HL-60/S4 treated with retinoic acid at 250 ng/mL for 4 days and 3 days (cell line): ENCODE measurements at regions not wholly inside any gene's neighbourhood (a gene's known extent, or its start where the extent isn't known, plus 50 kb on each side); places are given as distances from the start of the nearest gene placed in this dataset.
"Not testable (repeated sequence)": the region's sequence is repeated elsewhere in the genome, so short reads cannot be mapped to it uniquely, and the experiment has no call there.

Experiments used
- in situ Hi-C: fragments of 300-500 bp; cut with MboI; formaldehyde crosslinking; loops from 2 replicates; pipeline ENCODE4 v1.7.0; 2022; ENCODE audit warnings: low sequenced_read_pairs

DNA sequence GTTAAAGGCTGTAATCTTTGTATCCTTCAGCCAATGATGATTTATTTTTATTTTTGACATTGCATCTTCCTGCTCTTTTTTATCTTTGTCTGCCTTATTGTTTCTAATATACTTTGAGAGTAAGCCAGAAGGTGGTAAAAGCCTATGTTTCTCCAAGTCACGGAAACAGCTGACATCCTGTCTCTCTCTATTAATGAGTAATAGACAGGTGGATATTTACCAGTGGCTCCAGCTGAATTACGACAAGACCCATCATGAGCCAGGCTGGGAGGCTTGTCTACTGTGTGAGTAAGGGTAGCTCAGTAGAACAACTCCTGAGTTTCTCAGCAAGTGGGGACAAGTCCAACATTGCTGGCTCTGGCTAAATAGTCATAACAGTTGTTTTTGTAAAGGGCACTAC lies 166.6 kb downstream of the NDFIP2 start:
- in situ Hi-C loops, result no loop called here

DNA sequence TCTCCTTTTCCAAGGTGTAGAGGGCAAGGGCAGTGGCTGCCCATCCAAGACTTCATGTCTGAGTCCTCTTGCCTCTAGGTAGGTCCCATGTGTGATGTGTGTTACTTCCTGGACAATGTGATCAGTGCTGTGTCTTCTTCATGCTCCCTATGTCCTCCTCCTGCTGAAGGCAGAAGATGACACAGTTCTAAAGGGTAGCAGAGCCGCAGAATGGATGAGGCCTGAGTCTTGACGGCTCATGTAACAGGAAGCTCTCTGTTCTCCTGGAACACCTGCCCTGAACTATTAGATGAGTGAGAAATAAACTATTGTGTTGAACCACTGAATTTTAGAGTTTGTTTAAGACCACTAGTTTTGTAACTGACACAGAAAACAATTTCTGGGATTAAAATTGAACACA lies 165.9 kb downstream of the NDFIP2 start:
- in situ Hi-C loops, result no loop called here

DNA sequence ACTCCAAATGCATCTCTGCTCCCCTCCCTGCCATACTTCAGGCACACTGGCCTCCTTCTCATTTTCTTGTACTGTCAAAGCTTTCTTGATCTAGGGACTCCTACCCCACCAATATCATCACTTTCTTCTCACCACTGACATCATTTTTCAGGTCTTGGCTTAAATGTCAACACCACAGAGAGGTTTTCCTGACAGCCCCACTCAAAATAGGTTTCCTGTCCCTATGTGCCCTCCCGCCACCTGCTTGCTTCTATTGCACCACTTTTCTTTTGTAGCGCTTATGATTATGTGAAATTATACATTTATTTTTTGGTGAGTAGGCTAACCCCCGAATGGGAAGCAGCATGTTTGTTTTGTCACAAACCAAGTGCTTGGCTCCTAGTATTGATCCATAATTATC lies 164.6 kb downstream of the NDFIP2 start:
- in situ Hi-C loops, result no loop called here

DNA sequence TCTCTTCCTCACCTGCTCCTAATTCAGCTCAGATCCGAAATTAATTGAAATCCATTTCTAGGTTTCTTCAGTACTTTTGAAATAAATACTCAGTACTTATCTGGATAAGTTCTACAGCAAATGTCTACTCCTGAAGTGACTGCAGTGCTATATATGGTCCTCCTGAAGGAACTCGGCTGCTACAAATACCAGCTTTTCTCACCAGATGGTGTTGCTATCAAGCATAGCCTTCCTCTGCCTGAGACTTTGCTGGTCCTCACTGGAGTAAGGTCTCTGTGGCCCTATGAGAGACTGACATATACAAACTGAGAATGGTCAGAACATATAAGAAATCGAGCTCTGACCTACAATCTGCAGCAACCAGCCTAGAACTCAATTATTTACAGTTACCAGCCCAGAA lies 161.6 kb downstream of the NDFIP2 start:
- in situ Hi-C loops, result no loop called here

DNA sequence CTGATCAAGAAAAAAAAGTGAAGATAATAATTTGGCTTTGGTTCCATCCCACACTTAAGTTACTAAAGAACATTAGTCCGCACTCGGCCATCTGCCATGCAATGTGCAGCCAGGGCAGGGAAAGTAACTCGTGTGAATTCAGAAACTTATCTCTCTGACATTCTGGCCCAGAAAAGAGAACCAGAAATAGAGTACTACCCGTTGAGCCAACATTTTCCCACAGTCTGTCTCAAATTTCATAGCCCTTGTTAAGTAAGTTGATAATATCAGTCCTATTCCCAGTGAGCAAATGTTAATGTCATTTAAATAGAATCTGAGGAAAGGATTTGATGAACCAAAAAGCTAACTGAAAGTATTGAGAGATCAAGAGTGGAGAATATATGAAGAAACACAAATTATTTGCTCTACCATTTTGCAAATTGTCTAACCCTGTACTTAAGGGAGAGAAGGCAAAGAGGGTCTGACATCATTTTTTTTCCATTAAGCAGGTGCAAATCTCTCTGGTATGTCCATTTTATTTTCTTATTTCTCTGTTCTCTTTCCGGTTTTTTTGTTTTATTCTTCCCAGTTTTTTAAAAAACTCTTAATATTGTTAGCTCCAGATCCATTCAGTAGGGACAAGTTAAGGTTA lies 156.3 kb downstream of the NDFIP2 start:
- in situ Hi-C loops, result no loop called here

DNA sequence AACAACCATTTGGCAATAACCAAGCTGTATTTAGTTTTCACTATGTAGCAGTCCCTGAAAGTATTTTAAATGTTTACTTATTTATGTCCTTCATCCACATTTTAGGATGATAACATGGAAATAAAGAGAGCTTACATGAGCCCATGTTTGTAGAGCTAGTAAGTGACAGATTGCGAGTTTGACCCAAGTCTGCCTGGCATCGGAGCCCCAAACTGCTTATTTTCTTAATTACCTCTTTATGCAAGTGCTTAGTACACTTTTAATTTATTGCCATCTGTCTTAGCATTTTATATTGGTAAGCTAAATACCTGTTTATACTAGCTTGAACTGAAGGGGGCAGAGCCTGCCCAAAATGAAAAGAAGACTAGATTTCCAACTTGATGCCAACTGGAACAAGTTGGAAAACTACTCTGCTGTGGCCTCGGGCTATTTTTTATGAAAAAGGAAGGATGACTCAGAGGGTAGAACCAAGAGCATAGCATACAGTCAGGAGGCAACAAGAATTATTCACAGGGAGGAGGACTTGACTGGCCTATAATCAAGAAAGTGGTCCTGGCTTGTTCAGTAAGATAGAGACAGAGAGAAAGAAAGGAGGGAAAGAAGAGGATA lies 150.2 kb downstream of the NDFIP2 start:
- in situ Hi-C loops, result no loop called here

DNA sequence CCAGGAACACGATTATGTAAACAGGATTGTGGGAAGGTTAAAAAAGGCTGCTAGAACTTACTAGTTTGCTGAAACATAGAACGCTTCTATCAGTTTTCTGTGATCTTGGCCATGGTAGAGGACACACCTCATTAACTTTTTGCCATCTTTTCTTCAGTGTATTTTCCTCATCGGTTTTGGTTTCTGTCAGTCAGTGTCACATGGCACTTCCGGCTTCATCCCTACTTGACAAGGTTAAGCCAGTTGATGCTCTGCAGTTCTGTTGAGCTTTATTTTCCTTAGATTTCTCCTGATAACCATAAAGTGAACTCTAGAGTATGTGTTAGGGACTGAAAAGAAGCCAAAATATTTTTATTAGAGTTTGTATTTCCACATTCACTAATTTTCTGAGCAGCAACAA lies 147.5 kb downstream of the NDFIP2 start:
- in situ Hi-C loops, result no loop called here

DNA sequence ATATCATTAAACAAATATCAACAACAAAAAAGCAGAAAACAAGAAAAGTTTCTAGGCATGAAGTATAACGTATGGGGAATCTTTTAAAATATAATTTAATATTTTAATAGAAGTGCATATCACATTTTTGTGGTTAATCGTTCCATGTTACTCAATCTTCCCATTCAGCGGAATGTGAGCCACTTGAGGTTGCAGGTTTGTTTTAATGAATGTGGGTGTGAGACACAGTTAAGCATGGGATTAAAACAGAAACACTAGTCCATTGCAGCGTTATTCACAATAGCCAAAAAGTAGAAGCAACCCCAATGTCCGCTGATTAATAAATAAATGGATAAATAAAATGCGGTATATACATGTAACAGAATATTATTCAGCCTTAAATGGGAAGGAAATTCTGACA lies 146.0 kb downstream of the NDFIP2 start:
- in situ Hi-C loops, result no loop called here

DNA sequence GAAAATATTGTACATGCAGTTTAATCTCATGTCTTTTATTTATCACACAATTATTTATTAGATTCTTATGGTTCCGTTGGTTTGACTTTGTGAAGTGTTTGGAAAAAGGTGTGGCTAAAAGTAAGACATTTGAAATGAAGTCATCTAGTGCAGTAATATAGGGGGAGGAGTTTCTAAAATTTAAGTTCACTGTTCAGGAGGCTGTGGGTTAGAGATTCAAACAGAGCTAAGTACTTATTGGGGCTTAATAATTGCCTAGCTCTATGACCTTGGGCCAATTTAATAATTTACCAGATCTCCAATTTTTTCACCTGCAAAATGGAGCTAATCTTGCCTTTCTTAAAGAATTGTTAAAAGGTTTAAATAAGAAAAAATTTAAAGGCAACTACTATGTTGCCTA lies 144.6 kb downstream of the NDFIP2 start:
- in situ Hi-C loops, result no loop called here

DNA sequence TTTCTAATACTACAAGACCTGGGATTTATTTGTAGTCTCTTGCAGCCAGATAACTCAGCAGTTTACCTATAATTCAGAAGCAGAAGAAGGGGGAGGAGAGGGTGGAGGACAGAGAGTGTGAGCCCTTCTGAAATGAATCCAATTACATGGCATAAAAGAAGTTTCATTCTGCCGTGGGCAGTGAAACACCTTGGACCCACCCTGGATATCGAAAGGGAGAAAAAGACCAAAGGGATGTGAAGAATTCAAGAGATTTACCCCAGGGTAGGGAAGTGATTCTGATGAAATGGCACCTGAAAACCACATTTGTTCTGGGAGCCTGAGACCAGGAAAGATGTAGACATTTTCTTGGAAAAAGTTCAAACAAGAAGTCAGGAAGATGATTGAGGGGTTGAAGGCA lies 140.9 kb downstream of the NDFIP2 start:
- in situ Hi-C loops, result no loop called here

DNA sequence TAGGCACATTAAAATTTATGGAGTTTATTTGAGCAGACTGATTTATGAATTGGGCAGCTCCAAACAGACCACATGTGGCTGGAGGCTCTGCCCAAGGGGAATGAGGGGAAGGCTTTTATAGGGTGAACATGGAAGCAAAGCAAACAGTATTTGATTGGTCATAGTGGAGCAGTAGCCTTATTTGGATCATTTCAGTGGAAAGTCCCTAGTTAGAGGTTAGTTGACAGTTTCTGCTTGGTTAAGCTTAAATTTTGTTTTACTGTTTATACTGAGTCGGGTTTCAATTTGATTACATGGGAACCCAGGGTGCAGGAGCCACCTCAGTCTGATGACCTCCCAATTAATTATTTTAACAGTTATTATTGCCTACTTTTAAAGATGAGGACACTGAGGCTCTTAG lies 140.5 kb downstream of the NDFIP2 start:
- in situ Hi-C loops, result no loop called here

DNA sequence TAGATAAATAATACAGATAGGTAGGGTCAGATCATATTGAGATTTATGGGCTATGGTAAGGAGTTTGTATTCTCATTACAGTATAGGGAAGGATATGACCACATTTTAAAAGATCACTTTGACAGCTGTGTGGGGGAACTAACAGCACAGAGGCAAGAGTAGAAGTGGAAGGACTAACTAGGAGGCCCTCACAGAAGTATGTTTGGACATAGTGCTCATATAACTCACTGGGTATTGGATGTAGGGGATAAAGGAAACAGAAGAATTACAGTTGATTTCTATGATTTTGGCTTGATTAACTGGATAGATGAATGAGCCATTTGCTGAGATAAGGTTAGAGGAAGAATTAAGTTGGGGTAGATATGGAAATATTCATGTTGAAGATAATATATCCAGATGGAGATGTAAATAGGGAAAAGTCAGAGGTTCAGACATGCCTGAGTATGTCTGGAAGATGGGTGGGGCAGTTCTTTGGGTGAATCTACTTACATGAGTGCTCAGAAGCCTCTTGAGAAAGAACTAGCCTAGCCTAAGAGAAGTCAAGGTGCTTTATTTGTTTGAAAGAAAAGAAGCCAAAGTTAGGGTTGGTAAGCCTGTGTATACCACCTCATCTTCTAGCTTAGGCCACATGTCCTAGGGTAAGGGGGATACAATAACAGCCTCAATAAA lies 133.4 kb downstream of the NDFIP2 start:
- in situ Hi-C loops, result no loop called here

DNA sequence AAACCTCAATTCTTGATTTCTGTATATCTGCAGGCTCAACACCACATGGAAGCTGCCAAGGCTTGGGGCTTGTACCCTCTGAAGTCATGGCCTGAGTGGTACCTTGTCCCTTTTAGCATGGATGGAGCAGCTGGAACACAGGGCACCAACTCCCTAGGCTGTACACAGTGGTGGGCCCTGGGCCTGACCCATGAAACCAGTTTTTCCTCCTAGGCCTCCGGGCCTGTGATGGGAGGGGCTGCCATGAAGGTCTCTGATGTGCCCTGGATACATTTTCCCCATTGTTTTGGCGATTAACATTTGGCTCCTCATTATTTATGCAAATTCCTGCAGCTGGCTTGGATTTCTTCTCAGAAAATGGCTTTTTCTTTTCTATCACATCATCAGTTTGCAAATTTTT lies 131.6 kb downstream of the NDFIP2 start:
- in situ Hi-C loops, result no loop called here

DNA sequence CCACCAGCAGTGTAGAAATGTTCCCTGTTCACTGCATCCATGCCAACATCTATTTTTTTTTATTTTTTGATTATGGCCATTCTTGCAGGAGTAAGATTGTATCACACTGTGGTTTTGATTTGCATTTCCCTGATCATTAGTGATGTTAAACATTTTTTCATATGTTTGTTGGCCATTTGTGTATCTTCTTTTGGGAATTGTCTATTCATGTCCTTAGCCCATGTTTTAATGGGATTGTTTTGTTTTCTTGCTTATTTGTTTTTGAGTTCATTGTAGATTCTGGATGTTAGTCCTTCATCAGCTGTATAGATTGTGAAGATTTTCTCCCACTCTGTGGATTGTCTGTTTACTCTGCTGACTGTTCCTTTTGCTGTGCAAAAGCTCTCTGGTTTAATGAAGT lies 126.9 kb downstream of the NDFIP2 start:
- in situ Hi-C loops, result not testable (repeated sequence)
